ENCODE measurements at regions not wholly inside any gene's neighbourhood (a gene's known extent, or its start where the extent isn't known, plus 50 kb on each side); places are given as distances from the start of the nearest gene placed in this dataset.

DNA sequence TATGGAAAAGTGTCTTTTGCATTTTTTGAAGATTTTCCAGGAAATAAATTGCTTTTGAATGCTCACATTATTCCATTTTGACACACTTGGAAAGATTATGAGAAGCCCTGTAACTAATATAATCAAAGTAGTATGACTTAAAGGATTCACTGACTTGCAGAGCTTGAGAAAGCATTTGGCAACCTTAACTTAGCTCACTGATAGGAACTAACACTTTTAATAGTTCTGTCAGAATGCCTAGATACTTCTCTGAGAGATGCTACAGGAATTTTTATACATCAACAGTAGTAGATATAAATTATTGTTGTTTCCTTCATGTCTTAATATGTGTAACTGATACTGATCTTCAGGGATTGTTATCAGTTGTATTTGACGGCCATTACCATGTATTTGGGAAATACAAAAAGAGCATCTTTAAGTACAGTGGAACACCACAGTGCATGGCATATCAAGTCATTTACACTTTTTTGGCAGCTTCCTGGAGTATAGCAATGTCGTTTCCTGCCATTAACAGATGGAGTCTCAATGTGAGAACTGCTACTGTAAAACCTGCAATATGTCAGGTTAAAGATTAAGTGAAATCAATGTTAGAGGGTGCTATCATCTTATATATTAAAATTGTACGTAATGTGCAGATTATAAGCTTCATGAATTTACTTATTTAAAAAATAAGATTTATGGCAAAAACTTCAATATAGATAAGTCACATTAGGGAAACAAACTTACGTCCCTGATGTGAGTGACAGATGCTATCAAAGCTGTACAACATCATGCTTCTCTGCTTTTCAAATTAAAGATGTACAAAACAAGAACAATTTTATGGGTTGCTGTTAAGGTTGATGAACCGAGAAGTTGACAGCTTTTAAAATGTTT, 1159.8 kb upstream of the MIR17HG start:
- TF ChIP-seq, protein P1, sequence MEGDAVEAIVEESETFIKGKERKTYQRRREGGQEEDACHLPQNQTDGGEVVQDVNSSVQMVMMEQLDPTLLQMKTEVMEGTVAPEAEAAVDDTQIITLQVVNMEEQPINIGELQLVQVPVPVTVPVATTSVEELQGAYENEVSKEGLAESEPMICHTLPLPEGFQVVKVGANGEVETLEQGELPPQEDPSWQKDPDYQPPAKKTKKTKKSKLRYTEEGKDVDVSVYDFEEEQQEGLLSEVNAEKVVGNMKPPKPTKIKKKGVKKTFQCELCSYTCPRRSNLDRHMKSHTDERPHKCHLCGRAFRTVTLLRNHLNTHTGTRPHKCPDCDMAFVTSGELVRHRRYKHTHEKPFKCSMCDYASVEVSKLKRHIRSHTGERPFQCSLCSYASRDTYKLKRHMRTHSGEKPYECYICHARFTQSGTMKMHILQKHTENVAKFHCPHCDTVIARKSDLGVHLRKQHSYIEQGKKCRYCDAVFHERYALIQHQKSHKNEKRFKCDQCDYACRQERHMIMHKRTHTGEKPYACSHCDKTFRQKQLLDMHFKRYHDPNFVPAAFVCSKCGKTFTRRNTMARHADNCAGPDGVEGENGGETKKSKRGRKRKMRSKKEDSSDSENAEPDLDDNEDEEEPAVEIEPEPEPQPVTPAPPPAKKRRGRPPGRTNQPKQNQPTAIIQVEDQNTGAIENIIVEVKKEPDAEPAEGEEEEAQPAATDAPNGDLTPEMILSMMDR (IDR thresholded peaks at IDR 0.05; ENCODE audit: insufficient read depth, low read length), result no peak
- TF ChIP-seq POLR2AphosphoS5 (IDR thresholded peaks at IDR 0.05; ENCODE audit: low read depth) (no peak), SPI1 (IDR thresholded peaks at IDR 0.05; ENCODE audit: borderline replicate concordance, low read depth) (no peak), GABPA (IDR thresholded peaks at IDR 0.05; ENCODE audit: low read depth) (no peak)
- TF ChIP-seq, protein P2, sequence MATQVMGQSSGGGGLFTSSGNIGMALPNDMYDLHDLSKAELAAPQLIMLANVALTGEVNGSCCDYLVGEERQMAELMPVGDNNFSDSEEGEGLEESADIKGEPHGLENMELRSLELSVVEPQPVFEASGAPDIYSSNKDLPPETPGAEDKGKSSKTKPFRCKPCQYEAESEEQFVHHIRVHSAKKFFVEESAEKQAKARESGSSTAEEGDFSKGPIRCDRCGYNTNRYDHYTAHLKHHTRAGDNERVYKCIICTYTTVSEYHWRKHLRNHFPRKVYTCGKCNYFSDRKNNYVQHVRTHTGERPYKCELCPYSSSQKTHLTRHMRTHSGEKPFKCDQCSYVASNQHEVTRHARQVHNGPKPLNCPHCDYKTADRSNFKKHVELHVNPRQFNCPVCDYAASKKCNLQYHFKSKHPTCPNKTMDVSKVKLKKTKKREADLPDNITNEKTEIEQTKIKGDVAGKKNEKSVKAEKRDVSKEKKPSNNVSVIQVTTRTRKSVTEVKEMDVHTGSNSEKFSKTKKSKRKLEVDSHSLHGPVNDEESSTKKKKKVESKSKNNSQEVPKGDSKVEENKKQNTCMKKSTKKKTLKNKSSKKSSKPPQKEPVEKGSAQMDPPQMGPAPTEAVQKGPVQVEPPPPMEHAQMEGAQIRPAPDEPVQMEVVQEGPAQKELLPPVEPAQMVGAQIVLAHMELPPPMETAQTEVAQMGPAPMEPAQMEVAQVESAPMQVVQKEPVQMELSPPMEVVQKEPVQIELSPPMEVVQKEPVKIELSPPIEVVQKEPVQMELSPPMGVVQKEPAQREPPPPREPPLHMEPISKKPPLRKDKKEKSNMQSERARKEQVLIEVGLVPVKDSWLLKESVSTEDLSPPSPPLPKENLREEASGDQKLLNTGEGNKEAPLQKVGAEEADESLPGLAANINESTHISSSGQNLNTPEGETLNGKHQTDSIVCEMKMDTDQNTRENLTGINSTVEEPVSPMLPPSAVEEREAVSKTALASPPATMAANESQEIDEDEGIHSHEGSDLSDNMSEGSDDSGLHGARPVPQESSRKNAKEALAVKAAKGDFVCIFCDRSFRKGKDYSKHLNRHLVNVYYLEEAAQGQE (IDR thresholded peaks at IDR 0.05; ENCODE audit: insufficient replicate concordance, low read depth), result no peak
